ENCODE measurements at regions not wholly inside any gene's neighbourhood (a gene's known extent, or its start where the extent isn't known, plus 50 kb on each side); places are given as distances from the start of the nearest gene placed in this dataset.

- TF ChIP-seq CTCF (IDR thresholded peaks at IDR 0.05; ENCODE audit: low read length) (no peak), EZH2 (IDR thresholded peaks at IDR 0.05; ENCODE audit: borderline replicate concordance, low read length) (no peak)
- Histone ChIP-seq H3K36me3 (ENCODE audit: insufficient read depth, low read length) (no peaks in the 10 kb centered on the region), H3K9me2 (ENCODE audit: low read depth, low read length) (no peaks in the 10 kb centered on the region), H4K20me1 (ENCODE audit: insufficient read depth, low read length) (no peaks in the 10 kb centered on the region), H3F3A (ENCODE audit: insufficient read depth, low read length) (no peaks in the 10 kb centered on the region), H3K79me2 (ENCODE audit: insufficient read depth, low read length) (no peaks in the 10 kb centered on the region), H3K4me3 (ENCODE audit: low read depth, low read length, poor library complexity, severe bottlenecking) (no peak overlapping the region), H3K27ac (ENCODE audit: low read depth, low read length, poor library complexity, severe bottlenecking) (no peak overlapping the region), H3K9me3 (ENCODE audit: low read length) (no peaks in the 10 kb centered on the region), H3K27me3 (ENCODE audit: insufficient read depth, low read length) (no peaks in the 10 kb centered on the region), H3K9ac (ENCODE audit: low read length) (no peak overlapping the region), H3K4me1 (ENCODE audit: insufficient read depth, low read length, severe bottlenecking) (no peaks in the 10 kb centered on the region), H2AFZ (ENCODE audit: low read length) (no peak overlapping the region), H3K4me2 (ENCODE audit: low read length) (no peak overlapping the region)
Observed at GRCh38 chr13:78437781-78438180, 165.6 kb downstream of the POU4F1 start.

GRCh38 chr13:78436311-78436710 lies 167.0 kb downstream of the POU4F1 start:
- Histone ChIP-seq H3K27ac (ENCODE audit: low read depth, low read length, poor library complexity, severe bottlenecking) (no peak overlapping the region), H3K9me3 (ENCODE audit: low read length) (no peaks in the 10 kb centered on the region), H3K4me3 (ENCODE audit: low read depth, low read length, poor library complexity, severe bottlenecking) (no peak overlapping the region), H3K79me2 (ENCODE audit: insufficient read depth, low read length) (no peaks in the 10 kb centered on the region), H4K20me1 (ENCODE audit: insufficient read depth, low read length) (no peaks in the 10 kb centered on the region), H3K27me3 (ENCODE audit: insufficient read depth, low read length) (no peaks in the 10 kb centered on the region), H3K4me2 (ENCODE audit: low read length) (no peak overlapping the region), H3K9me2 (ENCODE audit: low read depth, low read length) (no peaks in the 10 kb centered on the region), H2AFZ (ENCODE audit: low read length) (no peak overlapping the region), H3F3A (ENCODE audit: insufficient read depth, low read length) (no peaks in the 10 kb centered on the region), H3K4me1 (ENCODE audit: insufficient read depth, low read length, severe bottlenecking) (no peaks in the 10 kb centered on the region), H3K9ac (ENCODE audit: low read length) (no peak overlapping the region), H3K36me3 (ENCODE audit: insufficient read depth, low read length) (no peaks in the 10 kb centered on the region)
- TF ChIP-seq EZH2 (IDR thresholded peaks at IDR 0.05; ENCODE audit: borderline replicate concordance, low read length) (no peak), CTCF (IDR thresholded peaks at IDR 0.05; ENCODE audit: low read length) (no peak)

- H3K27ac ChIP-seq (ENCODE audit: low read depth, low read length, poor library complexity, severe bottlenecking), result no peak overlapping the region
- H3K9me2 ChIP-seq (ENCODE audit: low read depth, low read length), result no peaks in the 10 kb centered on the region
- H3K79me2 ChIP-seq (ENCODE audit: insufficient read depth, low read length), result no peaks in the 10 kb centered on the region
- TF ChIP-seq EZH2 (IDR thresholded peaks at IDR 0.05; ENCODE audit: borderline replicate concordance, low read length) (no peak), CTCF (IDR thresholded peaks at IDR 0.05; ENCODE audit: low read length) (no peak)
- no peaks in the 10 kb centered on the region for H3F3A ChIP-seq (ENCODE audit: insufficient read depth, low read length)
- no peak overlapping the region for H3K4me2 ChIP-seq (ENCODE audit: low read length)
- H3K9ac ChIP-seq (ENCODE audit: low read length), result no peak overlapping the region
- H3K4me3 ChIP-seq (ENCODE audit: low read depth, low read length, poor library complexity, severe bottlenecking), result no peak overlapping the region
- H3K36me3 ChIP-seq (ENCODE audit: insufficient read depth, low read length), result no peaks in the 10 kb centered on the region
- no peaks in the 10 kb centered on the region for H4K20me1 ChIP-seq (ENCODE audit: insufficient read depth, low read length)
- H2AFZ ChIP-seq (ENCODE audit: low read length), result no peak overlapping the region
- H3K9me3 ChIP-seq (ENCODE audit: low read length), result no peaks in the 10 kb centered on the region
- peaks cover 7% of the 10 kb centered on the region; the same call in 1 of the 2 replicates for H3K27me3 ChIP-seq (ENCODE audit: insufficient read depth, low read length)
- H3K4me1 ChIP-seq (ENCODE audit: insufficient read depth, low read length, severe bottlenecking), result no peaks in the 10 kb centered on the region
Observed at GRCh38 chr13:78431328-78431727, 172.0 kb downstream of the POU4F1 start.

Data from OCI-LY1 (cell line).